Thoracic aorta (tissue), 2 donors: ENCODE measurements at regions not wholly inside any gene's neighbourhood (a gene's known extent, or its start where the extent isn't known, plus 50 kb on each side); places are given as distances from the start of the nearest gene placed in this dataset.
"Not testable (repeated sequence)": the region's sequence is repeated elsewhere in the genome, so short reads cannot be mapped to it uniquely, and the experiment has no call there.

Source experiments
- ATAC-seq: fragments of 150-250 bp; one replicate; pipeline ENCODE4 v1.8.0; 2017; ENCODE audit warnings: low read depth; ENCODE audit not compliant: insufficient number of reproducible peaks, low FRiP score
- DNase-seq: peaks from one replicate; pipeline ENCODE4 v3.0.0-alpha.2; 2020; ENCODE audit warnings: low spot score
- H3K27ac ChIP-seq, 2 donors: fragments of 200-600 bp; sonication (generic); 1 replicate in 1 of 2; 2 replicates in 1 of 2; pipeline ENCODE4 v1.5.1; 2016; ENCODE audit warnings: mild to moderate bottlenecking in 2 of 2, moderate library complexity in 2 of 2
- H3K27me3 ChIP-seq: fragments of 200-600 bp; sonication (generic); replicated peaks from 2 replicates; pipeline ENCODE4 v1.6.0; 2016; ENCODE audit warnings: mild to moderate bottlenecking; ENCODE audit not compliant: insufficient read depth
- H3K36me3 ChIP-seq: fragments of 200-600 bp; sonication (generic); one replicate; pipeline ENCODE4 v1.5.1; 2016
- H3K4me1 ChIP-seq, 2 donors: fragments of 200-600 bp; sonication (generic); 1 replicate in 1 of 2; 2 replicates in 1 of 2; pipeline versions ENCODE4 v1.5.1 to v1.6.0; 2016; ENCODE audit warnings: low read depth in 2 of 2, mild to moderate bottlenecking in 1 of 2; ENCODE audit not compliant: control insufficient read depth in 1 of 2
- H3K4me3 ChIP-seq: fragments of 200-600 bp; sonication (generic); 2 replicates; pipeline ENCODE4 v1.5.1; 2016; ENCODE audit warnings: mild to moderate bottlenecking
- H3K9me3 ChIP-seq: fragments of 200-600 bp; sonication (generic); 2 replicates; pipeline ENCODE4 v1.5.1; 2016
- CTCF ChIP-seq: fragments of 200-600 bp; sonication (generic); IDR thresholded peaks from one replicate; pipeline ENCODE4 v1.5.1; 2019; ENCODE audit warnings: antibody characterized with exemption

GRCh38 chr3:177803500-177803899 is 606.2 kb upstream of the TBL1XR1 start:
- H3K4me3 ChIP-seq = no peak overlapping the region
- no peaks in the 10 kb centered on the region for H3K9me3 ChIP-seq
- no peaks in the 10 kb centered on the region for H3K27me3 ChIP-seq
- peaks cover 0 to 19% of the 10 kb centered on the region in 2 donors for H3K4me1 ChIP-seq
- ATAC-seq (no peak), DNase-seq (no peak)
- no peak for TF ChIP-seq CTCF
- no peaks in the 10 kb centered on the region for H3K36me3 ChIP-seq
- H3K27ac ChIP-seq = peak overlapping the region in 1 of 2 donors; percentile 3

GRCh38 chr3:177804032-177804431 is 606.8 kb upstream of the TBL1XR1 start:
- Histone ChIP-seq H3K4me3 (no peak overlapping the region), H3K36me3 (no peaks in the 10 kb centered on the region), H3K27me3 (no peaks in the 10 kb centered on the region), H3K4me1 (peaks cover 0 to 19% of the 10 kb centered on the region in 2 donors), H3K9me3 (no peaks in the 10 kb centered on the region), H3K27ac (no peak overlapping the region)
- ATAC-seq = no peak
- no peak for TF ChIP-seq CTCF
- no peak for DNase-seq

DNA sequence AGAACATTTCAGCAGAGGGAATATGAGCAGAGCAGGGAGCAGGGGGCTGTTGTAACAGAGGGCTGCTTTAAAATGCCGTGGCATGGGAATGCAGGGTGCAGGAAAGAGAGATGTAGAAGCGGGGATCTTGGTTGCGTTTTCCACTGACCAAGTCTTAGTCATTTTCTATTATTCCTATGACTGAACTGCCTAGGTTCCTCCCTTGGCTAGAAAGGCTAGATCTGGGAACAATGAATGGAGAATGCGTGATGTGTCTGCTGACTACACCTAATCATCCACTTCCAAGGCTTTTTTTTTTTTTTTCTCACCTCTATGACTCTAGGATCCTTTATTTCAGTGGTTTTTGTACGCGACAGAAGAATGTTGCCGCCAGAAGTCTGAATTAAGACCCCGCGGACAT is 607.4 kb upstream of the TBL1XR1 start:
- ATAC-seq (no peak), DNase-seq (no peak)
- Histone ChIP-seq H3K4me1 (peaks cover 0 to 20% of the 10 kb centered on the region in 2 donors), H3K4me3 (no peak overlapping the region), H3K27ac (no peak overlapping the region), H3K9me3 (no peaks in the 10 kb centered on the region), H3K36me3 (no peaks in the 10 kb centered on the region), H3K27me3 (no peaks in the 10 kb centered on the region)
- TF ChIP-seq CTCF = no peak

DNA sequence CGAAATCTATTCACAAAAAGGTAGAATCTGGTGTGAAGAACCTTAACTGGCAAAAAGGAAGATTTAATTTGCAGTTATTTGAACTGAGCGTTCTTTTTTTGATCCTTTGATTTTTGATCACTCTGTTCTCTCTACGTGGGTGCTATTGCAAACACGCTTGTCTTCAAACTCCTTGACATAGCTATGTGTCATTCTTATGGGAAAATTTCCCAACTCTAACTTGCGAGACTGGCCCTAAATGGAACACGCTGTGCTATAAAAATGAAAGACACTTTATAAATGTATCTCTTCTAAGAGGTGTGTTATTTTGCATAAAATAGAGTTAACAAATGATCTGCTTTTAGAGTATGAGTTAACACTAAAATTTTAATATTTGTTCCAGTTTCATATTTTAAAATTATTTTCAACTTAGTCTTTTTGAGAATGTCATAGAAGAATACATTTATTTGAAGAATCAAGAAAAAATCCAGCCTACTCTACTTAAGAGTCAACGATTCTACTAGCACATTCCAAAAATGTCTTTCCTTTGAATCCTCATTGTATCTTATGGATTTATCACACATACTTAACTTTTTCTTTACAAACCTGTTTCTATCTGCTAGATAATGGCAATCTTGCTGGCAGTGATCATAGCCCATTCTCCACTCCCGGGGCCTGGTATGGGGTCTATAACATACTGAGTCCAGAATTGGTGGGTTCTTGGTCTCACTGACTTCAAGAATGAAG is 610.0 kb upstream of the TBL1XR1 start:
- DNase-seq = no peak
- Histone ChIP-seq H3K4me1 (peaks cover 10 to 44% of the 10 kb centered on the region in 2 donors), H3K36me3 (no peaks in the 10 kb centered on the region), H3K9me3 (no peaks in the 10 kb centered on the region), H3K27me3 (no peaks in the 10 kb centered on the region), H3K4me3 (no peak overlapping the region), H3K27ac (peak overlapping the region in 1 of 2 donors; percentile 45)
- no peak for ATAC-seq
- no peak for TF ChIP-seq CTCF

- not testable (repeated sequence) for H3K27ac ChIP-seq, H3K27me3 ChIP-seq, H3K4me3 ChIP-seq, H3K9me3 ChIP-seq, DNase-seq, ATAC-seq, H3K36me3 ChIP-seq
- H3K4me1 ChIP-seq = peaks cover 10 to 50% of the 10 kb centered on the region in 2 donors
Observed at GRCh38 chr3:177808928-177809478, 611.7 kb upstream of the TBL1XR1 start.
